ENCODE measurements at regions not wholly inside any gene's neighbourhood (a gene's known extent, or its start where the extent isn't known, plus 50 kb on each side); places are given as distances from the start of the nearest gene placed in this dataset.

DNA sequence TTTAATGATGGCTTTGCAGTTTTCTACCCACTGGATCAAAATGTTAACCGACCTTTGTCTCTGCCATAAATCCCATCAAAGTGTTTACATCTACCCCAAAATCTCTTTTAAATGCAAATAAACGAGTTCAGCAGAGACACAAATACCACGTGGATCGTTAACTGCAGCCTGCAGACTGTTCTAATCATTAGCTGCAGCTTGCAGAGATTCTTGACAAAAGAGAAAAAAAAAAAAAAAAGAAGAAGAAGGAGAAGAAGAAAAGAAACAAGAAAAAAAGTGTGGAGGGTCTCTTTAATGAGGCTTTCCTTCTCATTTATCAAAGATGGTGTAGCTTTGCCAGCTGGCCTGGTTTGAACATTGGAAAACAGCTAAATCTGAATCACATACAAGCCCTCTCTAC lies 275.7 kb downstream of the NEDD1 start:
- no peak for DNase-seq

DNA sequence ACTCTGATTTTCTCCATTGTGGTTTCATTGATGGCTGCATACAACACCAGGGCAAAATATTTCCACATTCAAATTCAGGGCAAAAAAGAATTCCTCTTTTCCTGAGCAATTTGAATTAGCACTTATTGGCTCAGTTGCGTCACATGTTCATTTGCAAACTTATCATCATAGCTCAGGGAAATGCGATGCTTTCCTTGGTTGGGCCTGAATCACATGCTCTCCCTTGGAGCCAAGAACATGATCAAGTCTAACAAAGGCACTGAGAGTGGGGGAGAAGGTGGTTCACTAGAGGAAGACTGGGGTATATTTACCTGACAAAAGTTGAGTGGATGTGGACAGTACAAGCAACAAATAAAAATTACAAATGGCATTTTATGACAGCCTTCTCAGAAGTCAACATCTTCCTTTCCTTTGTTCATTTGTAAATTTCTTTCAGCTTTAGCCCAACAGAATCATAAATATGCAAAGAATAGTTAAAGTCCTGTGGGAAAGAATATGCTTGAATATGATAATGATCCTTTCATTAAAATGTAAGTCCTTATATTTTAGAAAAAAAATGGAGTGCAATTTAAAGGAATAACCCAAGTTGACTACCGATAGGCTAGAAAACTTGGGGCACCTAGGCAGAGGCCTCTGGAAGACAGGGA lies 277.2 kb downstream of the NEDD1 start:
- no peak for DNase-seq

DNA sequence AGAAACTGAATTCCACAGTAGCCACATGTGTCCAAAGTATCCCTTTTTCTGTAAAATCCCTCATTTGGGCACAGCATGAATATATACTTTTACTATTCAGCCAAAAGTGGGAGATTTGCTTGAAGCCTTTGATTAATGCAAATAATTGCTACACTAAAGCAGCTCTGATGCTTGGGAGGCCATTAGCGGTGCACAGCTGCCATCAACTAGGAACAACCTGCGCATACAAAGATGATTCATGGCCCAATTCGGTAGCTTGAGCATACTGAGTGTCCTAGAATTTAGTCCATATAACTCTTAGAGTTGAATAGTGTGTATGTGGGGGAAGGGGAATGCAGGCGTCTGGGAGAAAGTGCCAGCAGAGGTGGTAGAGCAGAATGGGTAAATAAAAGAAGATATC lies 277.0 kb upstream of the RMST start:
- no peak for DNase-seq

DNA sequence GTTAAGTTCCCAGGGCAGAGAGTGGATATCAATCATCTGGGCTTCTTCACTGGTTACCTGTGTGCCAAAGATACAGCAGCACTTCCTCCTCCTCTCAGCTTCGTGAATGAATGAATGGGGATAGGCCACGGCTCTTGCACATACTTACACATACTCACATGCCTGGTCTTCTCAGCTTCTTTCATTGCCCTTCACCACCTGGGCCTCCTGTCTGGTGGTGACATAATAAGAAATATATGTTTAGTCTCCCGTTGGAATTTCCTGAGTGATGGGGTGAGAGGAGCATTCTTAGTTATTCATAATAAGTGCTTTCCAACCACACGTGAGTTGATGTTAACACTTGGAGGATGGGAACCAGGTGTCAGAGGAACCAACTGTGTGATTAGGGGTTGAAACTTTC lies 268.1 kb upstream of the RMST start:
- no peak for DNase-seq

DNA sequence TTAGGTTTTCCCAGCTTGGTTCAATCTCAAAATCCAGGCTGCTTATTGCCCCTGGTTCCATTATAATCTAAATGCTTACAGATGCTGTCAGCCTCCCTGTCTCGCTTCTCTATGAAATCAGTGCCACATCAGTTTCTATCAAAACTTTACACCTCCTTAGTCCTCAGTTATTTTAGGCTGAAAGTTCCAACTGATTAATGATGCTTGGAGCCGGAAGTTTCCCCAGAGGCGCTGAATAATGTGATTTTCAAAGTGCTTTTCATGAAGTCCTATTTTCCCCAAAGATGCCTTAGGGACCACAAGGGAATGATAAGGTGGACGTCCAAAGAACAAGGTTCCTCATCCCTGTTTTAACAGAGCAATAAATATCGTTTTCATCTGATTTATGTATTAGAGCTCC lies 262.4 kb upstream of the RMST start:
- no peak for DNase-seq

DNA sequence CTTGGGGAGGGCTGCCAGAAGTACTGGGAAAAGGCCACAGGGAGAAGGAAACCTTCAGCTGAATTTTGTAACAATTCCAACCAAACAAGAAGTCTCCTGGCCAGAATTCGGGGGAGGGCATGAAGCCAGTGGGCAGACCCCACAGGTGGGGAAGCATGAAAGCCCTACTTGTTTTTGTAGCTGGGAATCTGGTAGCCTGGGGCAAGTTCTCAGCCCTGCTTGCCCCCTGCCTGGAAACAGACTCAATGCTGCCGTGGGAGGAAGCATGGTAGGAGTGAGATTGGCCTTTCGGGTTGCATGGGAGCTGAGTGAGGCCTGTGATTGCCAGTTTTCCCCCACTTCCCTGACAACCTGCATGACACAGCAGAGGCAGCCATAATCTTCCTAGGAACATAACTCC lies 259.2 kb upstream of the RMST start:
- DNase-seq, result no peak

DNA sequence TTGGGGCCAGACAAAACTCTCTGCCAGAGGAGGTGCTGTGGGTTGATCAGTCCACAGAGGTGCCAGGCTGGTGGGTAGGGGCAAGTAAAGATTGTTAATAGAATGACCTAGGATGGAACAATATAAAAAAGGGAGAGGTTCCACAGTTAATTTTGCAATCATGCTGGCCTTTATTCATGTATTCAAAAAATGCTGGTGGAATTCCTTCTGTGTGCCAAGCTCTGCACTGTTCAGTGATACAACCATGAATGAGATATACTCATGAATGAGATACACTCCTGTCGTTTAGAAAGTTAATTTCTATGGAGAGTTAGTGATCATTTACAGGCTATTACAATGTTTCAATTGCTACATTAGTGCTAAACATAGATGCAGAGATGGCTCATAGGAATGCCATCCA lies 252.6 kb upstream of the RMST start:
- DNase-seq, result no peak

DNA sequence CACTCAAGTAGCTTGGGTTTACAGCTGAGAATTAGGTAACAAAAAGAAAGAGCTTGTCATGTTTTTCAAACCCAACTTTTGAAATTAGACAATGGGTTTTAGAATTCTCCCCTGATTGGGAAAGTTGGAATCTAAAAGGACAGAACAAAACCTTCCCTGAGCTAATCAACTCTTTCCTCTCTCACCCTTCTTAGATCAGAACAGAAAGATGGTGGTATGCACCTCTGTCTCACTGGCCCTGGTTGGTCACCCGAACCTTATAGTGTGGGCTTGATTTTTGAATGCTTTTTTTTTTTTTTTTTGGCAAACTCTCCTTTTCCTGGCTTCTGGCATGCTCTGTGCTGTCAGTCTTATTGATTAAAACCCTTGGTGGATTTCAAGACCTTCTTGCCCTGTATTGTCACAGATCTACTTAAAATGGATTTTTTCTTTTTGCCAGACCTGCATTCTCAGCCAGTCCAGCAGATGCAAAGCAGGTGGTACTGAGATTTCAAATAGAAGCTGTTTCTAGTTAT lies 251.1 kb upstream of the RMST start:
- no peak for DNase-seq

DNA sequence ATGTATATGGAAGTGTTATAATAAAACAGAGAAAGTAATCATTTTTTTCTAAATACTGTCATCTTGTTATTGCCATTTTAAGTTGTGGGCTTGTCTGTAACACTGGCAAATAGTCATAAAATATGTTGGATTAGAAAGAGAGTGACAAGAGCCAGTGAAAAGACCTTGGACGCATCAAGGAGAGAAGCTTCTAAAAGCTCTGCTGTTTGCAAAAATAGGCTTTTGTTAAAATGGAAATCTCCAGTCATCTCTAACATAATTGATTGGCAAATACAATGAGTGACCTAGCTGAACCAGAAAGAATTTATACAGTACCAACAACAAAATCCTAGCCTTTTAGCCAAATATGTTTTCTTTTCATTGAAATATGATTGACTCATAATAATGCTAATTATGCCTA lies 245.8 kb upstream of the RMST start:
- DNase-seq, result no peak

DNA sequence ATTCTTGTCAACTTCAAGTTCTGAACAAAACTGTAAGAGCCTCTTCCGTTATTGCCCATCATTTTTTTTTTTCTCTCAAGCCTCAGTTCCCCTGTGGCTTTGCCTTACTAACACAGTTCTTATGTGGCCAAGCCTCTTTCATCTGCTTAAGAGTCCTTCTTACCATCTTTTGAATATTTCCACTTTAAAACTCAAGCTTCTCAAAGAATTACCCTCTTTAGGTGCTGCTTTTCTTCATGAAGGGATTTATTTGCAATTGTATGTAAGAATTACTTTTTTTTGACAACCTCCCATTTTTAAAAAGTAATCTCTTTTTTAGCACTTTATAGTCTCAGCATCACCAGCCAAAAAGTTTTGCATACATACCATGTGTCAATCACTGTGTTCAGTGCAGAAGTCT lies 240.2 kb upstream of the RMST start:
- no peak for DNase-seq

DNA sequence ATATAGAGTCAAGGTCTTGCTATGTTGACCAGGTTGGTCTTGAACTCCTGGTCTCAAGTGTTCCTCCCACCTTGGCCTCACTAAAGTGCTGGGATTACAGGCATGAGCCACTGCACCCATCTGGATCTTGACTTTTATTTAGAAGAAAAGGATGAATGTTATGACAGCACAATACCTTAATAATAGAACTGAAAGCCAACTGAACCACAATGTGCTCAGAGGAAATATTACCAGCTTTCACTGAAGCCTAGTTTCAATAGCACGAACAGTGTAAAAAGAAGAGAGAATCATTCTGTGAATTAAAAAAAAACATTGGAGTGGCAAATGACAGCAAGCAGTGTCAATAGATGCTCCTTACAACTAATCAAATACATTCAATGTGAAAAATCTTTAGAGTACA lies 239.2 kb upstream of the RMST start:
- no peak for DNase-seq

DNA sequence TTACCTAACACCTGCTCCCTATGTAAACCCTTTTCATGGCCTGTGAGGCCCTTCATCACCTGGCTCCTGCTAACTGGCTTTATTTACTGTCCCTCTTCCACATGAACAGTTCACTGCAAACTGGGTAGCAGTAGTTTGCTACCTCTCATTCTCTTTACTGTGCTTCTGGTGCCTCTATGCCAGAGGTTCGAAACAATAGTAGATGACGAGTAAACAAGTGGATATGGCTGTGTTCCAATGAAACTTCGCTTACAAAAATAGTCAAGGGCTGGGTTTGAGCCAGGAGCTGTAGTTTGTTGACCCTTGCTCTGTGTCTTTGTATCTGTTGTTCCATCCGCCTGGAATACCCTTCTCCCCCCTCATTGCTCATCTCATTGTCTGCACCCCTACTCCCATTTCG lies 233.6 kb upstream of the RMST start:
- DNase-seq, result peak; percentile 93

DNA sequence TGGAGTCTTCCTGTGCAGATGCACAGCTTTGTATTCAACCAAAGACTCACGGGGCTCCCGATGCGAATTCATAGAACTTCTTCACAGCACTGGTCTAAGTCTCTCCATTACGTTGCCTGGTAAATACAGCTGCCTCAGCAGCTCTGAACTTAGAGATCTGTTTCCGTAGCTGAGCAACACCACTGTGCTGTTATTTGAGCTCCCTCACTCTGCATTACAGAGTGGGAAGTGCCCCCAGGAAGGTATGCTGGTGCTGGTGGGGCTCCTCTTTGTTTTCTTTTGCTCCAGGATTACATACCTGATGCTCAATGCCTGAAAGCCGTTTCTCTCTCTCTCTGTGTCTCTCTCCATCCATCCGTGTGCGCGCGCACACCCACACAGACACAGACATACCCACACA lies 227.5 kb upstream of the RMST start:
- DNase-seq, result no peak

DNA sequence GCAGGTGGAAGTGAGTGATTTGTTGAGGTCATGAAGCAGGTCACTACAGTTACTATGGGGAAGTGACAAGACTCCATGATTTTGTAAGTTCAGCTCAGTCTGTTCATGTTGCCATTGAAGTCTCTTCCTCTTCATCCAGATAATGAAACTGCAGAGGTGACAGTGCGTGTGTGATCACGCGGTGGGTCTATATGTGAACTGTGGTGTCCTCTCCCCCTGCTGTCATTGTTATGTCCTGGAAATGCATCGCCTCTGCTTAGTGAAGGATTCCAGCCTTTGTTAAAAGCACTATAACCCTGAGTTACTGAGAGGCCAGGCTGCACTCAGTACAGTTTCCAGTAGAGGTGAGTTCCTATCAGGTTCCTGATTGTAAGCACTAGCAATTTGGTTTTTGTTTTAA lies 216.2 kb upstream of the RMST start:
- DNase-seq, result no peak

DNA sequence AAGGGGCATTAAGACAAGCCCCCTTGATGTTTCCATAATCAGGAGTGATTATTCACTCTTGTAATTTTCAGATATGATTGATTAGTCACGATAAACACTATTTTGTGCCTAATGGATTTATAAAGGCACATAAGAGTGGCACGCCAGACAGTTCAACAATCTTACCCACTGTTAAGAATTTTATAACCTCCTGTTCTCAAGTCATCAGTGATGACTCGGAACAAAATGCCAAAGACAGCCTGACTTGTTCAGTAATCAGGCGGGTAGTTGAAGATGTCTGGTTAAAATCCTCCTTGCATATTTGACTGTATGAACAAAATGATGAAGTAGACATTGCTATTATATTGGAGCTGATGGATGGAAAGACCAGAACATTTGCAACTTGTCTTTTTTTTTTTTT lies 212.1 kb upstream of the RMST start:
- no peak for DNase-seq

DNA sequence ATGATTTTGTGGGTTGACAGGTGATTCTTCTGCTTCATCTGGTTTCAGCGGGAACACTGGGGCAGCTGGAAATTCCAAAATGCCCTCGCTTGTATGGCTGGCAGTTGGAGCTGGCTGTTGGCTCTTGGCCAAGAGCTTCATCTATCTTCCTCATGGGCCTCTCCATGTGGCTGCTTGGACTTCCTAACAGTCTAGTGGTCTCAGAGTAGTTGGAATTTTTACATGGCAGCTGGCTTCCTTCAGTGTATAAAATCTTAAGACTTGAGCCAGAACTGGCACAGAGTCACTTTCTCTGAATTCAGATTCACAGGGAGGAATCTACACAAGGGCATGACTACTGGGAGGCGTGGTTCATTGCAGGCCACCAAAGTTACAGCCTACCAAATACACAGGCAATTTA lies 204.9 kb upstream of the RMST start:
- DNase-seq, result no peak

DNA sequence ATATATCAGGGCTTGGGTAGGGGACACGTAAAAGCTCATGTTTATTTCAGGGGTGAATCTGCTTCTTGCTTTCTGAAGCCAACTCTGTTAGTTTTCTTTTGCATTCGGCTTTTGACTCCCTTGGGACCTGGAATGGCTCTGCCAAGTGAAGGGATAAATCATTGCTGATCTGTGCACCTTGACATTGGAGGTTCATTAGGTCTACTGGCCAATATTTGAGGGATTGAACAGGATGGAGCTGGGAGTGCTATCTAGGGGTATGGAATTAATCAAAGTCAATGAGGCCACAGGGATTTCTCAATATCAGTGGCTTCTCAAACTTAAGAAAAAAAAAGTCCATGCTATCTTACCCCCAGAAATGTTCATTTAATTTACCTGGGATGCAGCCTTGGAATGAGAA lies 203.5 kb upstream of the RMST start:
- DNase-seq, result no peak

DNA sequence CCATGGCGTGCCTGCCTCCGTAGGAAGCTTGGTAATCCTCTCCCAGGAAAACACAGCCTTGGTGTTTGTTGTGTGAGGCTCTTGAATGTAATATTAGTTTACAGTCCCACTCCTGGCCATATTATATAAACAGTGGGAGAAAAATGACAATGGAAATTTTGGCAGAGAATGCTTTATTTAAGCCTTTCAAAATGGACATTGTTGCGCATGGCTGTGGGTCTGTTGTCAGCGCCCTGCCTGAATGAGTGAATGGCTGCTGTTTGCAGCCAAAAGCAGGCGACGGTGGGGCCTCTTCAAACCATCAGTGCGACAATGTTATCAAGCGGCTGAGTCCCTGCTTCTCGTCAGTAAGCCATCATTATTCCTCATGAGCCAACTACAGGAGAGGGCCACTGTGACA lies 201.8 kb upstream of the RMST start:
- peak; percentile 82 for DNase-seq

DNA sequence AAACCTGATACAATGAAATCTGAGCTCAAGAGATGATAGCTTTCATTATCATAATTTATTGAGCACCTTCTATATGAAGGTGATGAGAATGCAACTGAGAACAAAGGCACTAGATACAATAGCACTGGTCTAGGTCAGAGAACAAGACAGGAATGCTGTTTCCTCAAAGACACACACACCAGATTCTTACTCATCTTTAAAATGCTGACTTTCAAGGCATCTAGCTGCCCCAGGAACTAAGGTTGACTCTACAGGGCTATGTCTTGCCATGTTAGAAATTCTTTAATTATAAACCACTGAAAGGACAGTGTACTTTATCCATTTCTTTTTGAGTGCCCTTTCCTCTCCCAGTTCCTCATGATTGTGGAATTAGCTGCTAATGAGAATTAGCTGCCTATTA lies 195.4 kb upstream of the RMST start:
- DNase-seq, result no peak

DNA sequence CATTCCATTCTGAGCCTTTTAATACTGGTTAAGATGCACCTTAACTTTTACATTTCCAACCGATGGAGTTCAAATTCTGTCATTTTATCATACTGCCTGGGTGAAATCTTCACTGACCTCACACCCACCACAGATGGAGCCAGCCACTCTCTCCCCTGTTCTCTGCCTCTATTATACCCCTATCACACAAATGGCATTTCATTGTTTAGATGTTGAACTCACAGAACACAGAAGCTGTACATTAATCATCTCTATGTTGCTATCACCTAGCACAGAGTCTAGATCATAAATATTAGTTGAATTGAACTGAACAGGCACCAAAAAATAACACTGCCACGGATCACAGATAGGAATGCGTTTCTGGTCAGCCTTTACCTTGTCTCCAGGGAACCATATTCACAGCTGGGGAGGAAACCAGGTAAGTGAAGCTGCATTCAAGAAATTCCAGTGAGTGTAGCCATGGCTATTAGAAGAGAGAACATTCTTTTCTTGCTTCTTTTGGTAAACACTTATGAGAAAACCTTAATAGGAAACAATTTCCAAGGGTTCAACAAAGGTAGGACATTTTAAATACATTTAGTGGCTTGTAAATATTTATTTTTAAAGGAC lies 194.9 kb upstream of the RMST start:
- DNase-seq, result no peak

DNA sequence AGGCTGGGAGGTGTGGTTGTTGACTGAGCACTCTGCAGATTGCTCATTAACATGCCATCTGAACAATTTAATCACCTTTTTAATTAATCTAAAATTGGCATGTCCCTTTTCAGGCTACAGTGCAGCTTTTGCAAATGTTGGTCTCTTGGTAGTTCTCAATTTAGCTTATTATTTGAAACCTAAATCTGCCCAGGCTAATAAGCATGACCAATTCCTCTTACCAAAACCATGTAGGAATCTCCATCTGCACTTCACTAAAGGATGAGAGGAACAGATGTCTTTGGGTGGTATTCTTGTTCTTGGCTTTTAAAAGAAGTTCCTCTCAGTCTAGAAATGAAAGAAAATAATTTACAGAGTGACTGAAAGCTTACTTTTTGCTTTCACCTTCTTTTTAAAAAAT lies 190.1 kb upstream of the RMST start:
- DNase-seq, result no peak

DNA sequence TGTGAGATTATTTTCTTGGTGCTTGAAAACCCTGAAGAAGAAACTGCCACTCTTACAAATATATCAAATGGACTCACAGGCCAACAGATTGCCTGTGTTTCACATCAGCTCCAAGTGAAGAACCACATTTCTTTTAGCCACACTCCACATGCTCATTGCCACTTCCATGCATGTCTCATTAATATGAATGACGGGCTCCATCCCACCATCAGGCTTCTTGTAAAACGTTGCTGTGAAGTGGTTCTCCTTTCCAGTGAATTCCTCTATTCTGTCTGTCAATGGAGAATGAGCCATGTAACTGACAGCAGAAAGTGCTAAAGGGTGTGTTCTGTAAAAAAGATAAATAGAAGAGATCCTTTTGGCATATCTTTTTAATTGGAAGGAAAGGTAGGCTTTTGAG lies 188.2 kb upstream of the RMST start:
- no peak for DNase-seq

DNA sequence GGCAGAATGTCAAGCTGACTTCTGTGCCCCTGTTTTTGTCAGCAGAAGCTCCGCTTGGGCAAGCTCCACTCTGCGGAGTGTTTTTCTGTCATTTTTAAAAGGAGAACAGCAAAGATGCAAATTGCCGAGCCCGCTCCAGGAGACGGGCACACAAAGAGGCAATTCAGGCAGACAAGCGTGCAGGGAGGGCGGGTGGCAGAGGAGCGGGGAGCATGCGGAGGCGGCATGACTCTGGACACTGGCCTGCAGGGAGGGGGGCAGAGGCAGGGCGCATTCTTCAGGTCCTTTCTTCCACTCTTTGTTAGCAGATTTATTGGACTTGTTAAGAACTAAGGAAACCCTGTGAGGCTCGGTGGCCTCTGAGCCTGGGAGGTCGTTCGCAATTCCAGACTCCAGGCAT lies 187.3 kb upstream of the RMST start:
- no peak for DNase-seq

DNA sequence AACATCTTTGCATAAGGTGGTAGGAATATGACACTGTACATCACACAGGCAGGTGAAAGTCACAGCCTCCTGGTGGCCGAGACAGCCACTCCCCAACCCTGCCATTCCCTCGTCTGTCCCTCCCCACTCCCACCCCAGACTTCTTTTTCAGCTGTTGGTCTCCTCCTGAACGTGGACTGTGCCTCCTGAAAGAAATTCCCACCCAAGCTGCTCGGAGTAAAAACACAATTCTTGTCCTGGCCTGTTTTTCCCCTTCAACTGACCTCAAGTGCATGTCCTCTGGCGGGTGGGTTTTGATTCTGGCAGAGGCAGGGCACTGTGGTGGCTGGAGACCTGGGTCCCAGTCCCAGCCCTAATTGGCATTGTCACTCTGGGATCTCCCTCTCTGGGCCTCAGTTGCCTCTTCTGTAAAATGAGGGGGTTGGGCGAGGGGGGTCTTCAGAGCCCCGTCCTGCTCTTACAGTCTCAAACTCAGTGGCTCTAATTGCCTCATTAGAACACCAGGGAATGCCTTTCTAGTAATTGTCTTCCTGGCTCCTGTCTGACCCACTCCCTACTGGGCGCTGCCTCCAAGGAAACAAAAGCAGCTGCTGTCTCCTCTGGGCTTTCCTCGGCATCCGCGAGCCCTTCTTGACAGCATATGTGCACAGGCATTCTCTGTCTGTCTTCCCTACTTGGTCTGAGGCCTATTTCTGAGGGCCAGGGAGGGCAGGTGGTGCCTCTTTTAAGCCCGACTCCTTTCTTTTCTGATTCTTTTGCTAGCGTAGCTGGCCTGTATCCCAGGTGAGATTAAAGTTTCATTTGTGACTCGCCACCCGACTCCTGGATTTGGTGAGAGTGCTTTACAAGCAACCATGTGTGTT lies 186.6 kb upstream of the RMST start:
- peak; percentile 16 for DNase-seq

All from NCI-H1092 (cell line).